ENCODE measurements at regions not wholly inside any gene's neighbourhood (a gene's known extent, or its start where the extent isn't known, plus 50 kb on each side); places are given as distances from the start of the nearest gene placed in this dataset.

DNA sequence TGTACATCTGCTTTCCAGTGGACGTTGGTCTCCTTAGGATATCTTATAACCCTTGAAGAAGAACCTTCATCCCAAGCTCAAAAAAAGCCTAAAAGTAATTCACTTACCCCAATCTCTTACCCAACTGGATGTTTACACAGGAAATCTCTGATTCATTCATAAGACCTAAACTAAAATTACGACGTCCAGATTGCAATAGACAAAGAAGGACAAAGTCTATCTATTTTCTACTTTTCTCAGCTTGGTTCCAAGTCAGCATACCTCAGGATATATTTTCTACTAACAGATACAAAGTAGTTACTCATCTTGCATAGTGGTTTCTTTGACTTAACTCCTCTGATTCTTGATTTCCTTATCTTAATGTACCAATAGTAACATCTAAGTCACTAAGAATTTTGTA lies 669.9 kb downstream of the OTOL1 start:
- H3K27me3 ChIP-seq (ENCODE audit: insufficient read depth, low read length, poor library complexity), result no peaks in the 10 kb centered on the region

DNA sequence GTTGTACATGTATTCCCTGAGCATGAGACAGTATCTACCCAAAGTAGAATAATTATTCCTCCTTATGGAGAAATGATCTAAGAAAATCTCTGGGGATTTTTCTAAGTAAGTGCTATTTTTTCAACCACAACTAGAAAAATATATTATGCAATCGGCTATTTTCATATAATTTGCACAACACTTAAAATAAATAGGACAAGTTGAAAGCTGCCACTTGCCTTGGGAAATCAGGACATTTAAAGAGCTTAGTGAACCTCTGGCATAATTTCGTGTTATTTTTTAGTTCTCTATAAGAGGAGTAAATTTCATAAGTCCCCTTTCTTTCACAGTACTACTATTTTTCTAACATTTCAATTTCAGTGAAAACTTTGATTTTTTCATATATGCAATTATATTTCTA lies 672.1 kb downstream of the OTOL1 start:
- H4K8ac ChIP-seq (ENCODE audit: low read depth, low read length), result no peak overlapping the region
- no peak overlapping the region for H3K18ac ChIP-seq (ENCODE audit: low read length)
- no peaks in the 10 kb centered on the region for H3K27me3 ChIP-seq (ENCODE audit: insufficient read depth, low read length, poor library complexity)
- no peak overlapping the region for H3K23ac ChIP-seq (ENCODE audit: low read length)
- no peak overlapping the region for H3K27ac ChIP-seq (ENCODE audit: low read depth, low read length)
- no peak overlapping the region for H2BK15ac ChIP-seq (replicated peaks; ENCODE audit: low read depth)
- WGBS (ENCODE audit: extremely low coverage, insufficient coverage, low lambda C conversion rate), result no CpG with 5 or more reads among the region's 2 CpGs
- H3K4me3 ChIP-seq (ENCODE audit: low read length), result no peak overlapping the region
- no peak overlapping the region for H2BK120ac ChIP-seq (ENCODE audit: low read depth, low read length)
- H3K9ac ChIP-seq (ENCODE audit: low read length), result no peak overlapping the region
- H3K79me2 ChIP-seq (ENCODE audit: control insufficient read depth, insufficient read depth, low read length), result no peaks in the 10 kb centered on the region
- H2AK5ac ChIP-seq (ENCODE audit: low read length), result no peak overlapping the region
- no peaks in the 10 kb centered on the region for H3K36me3 ChIP-seq (ENCODE audit: control insufficient read depth, insufficient read depth, low read length)
- H4K5ac ChIP-seq (ENCODE audit: low read length), result no peak overlapping the region
- DNase-seq, result no peak
- no peak overlapping the region for H2BK5ac ChIP-seq (ENCODE audit: low read length)
- H3K79me1 ChIP-seq (ENCODE audit: low read length), result no peaks in the 10 kb centered on the region
- H3K56ac ChIP-seq (ENCODE audit: low read length), result no peak overlapping the region
- no peak overlapping the region for H3K4me2 ChIP-seq (ENCODE audit: low read length)
- H3K4ac ChIP-seq (ENCODE audit: low read depth, low read length), result no peak overlapping the region
- H3K4me1 ChIP-seq (ENCODE audit: control insufficient read depth, low read depth, low read length), result no peaks in the 10 kb centered on the region

More for the DNA sequence above, 669.9 kb downstream of the OTOL1 start:
- no peak overlapping the region for H2BK15ac ChIP-seq (replicated peaks; ENCODE audit: low read depth)
- no peak overlapping the region for H3K18ac ChIP-seq (ENCODE audit: low read length)
- no peak overlapping the region for H4K5ac ChIP-seq (ENCODE audit: low read length)
- H3K36me3 ChIP-seq (ENCODE audit: control insufficient read depth, insufficient read depth, low read length), result no peaks in the 10 kb centered on the region
- no peak overlapping the region for H2AK5ac ChIP-seq (ENCODE audit: low read length)
- H3K4me3 ChIP-seq (ENCODE audit: low read length), result no peak overlapping the region
- H3K27ac ChIP-seq (ENCODE audit: low read depth, low read length), result no peak overlapping the region
- no peak overlapping the region for H3K56ac ChIP-seq (ENCODE audit: low read length)
- no peak overlapping the region for H3K4ac ChIP-seq (ENCODE audit: low read depth, low read length)
- no CpG with 5 or more reads among the region's 3 CpGs for WGBS (ENCODE audit: extremely low coverage, insufficient coverage, low lambda C conversion rate)
- no peak overlapping the region for H3K23ac ChIP-seq (ENCODE audit: low read length)
- no peak overlapping the region for H2BK5ac ChIP-seq (ENCODE audit: low read length)
- no peaks in the 10 kb centered on the region for H3K4me1 ChIP-seq (ENCODE audit: control insufficient read depth, low read depth, low read length)
- H3K79me2 ChIP-seq (ENCODE audit: control insufficient read depth, insufficient read depth, low read length), result no peaks in the 10 kb centered on the region
- no peak for DNase-seq
- H2BK120ac ChIP-seq (ENCODE audit: low read depth, low read length), result no peak overlapping the region
- H3K9ac ChIP-seq (ENCODE audit: low read length), result no peak overlapping the region
- H3K79me1 ChIP-seq (ENCODE audit: low read length), result no peaks in the 10 kb centered on the region
- no peak overlapping the region for H4K8ac ChIP-seq (ENCODE audit: low read depth, low read length)
- H3K4me2 ChIP-seq (ENCODE audit: low read length), result no peak overlapping the region

GRCh38 chr3:162170581-162170980 lies 674.0 kb downstream of the OTOL1 start:
- no peak overlapping the region for H3K9ac ChIP-seq (ENCODE audit: low read length)
- H3K23ac ChIP-seq (ENCODE audit: low read length), result no peak overlapping the region
- no peak for DNase-seq
- H4K8ac ChIP-seq (ENCODE audit: low read depth, low read length), result no peak overlapping the region
- no peak overlapping the region for H3K27ac ChIP-seq (ENCODE audit: low read depth, low read length)
- H3K56ac ChIP-seq (ENCODE audit: low read length), result no peak overlapping the region
- no peak overlapping the region for H2BK5ac ChIP-seq (ENCODE audit: low read length)
- no peaks in the 10 kb centered on the region for H3K79me2 ChIP-seq (ENCODE audit: control insufficient read depth, insufficient read depth, low read length)
- H3K18ac ChIP-seq (ENCODE audit: low read length), result no peak overlapping the region
- no peak overlapping the region for H2AK5ac ChIP-seq (ENCODE audit: low read length)
- H3K4ac ChIP-seq (ENCODE audit: low read depth, low read length), result no peak overlapping the region
- no peak overlapping the region for H2BK120ac ChIP-seq (ENCODE audit: low read depth, low read length)
- no peaks in the 10 kb centered on the region for H3K79me1 ChIP-seq (ENCODE audit: low read length)
- no peak overlapping the region for H2BK15ac ChIP-seq (replicated peaks; ENCODE audit: low read depth)
- no peak overlapping the region for H4K5ac ChIP-seq (ENCODE audit: low read length)
- no peaks in the 10 kb centered on the region for H3K4me1 ChIP-seq (ENCODE audit: control insufficient read depth, low read depth, low read length)
- no peak overlapping the region for H3K4me2 ChIP-seq (ENCODE audit: low read length)
- no peak overlapping the region for H3K4me3 ChIP-seq (ENCODE audit: low read length)
- WGBS (ENCODE audit: extremely low coverage, insufficient coverage, low lambda C conversion rate), result no CpG with 5 or more reads among the region's 1 CpG
- H3K27me3 ChIP-seq (ENCODE audit: insufficient read depth, low read length, poor library complexity), result no peaks in the 10 kb centered on the region
- no peaks in the 10 kb centered on the region for H3K36me3 ChIP-seq (ENCODE audit: control insufficient read depth, insufficient read depth, low read length)

DNA sequence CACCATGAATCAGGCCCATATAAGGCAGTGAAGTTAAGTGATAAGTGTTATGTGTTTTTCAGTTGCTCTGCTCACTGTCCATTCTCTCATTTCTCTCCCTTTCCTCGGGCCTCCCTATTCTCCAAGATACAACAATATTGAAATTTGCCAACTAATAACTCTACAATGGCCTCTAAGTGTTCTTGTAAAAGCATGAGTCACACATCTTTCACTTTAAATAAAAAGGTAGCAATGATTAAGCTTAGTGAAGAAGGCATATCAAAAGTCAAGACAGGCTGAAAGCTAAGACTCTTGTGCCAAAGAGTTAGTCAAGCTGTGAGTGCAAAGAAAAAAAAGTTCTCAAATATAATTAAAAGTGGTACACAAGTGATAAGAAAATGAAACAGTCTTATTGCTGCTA lies 675.4 kb downstream of the OTOL1 start:
- Histone ChIP-seq H4K5ac (ENCODE audit: low read length) (no peak overlapping the region), H2BK120ac (ENCODE audit: low read depth, low read length) (no peak overlapping the region), H3K4me2 (ENCODE audit: low read length) (no peak overlapping the region), H3K9ac (ENCODE audit: low read length) (no peak overlapping the region), H3K4me3 (ENCODE audit: low read length) (no peak overlapping the region), H3K4ac (ENCODE audit: low read depth, low read length) (no peak overlapping the region), H3K79me2 (ENCODE audit: control insufficient read depth, insufficient read depth, low read length) (no peaks in the 10 kb centered on the region), H3K79me1 (ENCODE audit: low read length) (no peaks in the 10 kb centered on the region), H4K8ac (ENCODE audit: low read depth, low read length) (no peak overlapping the region), H2BK15ac (replicated peaks; ENCODE audit: low read depth) (no peak overlapping the region), H3K27ac (ENCODE audit: low read depth, low read length) (no peak overlapping the region), H3K27me3 (ENCODE audit: insufficient read depth, low read length, poor library complexity) (no peaks in the 10 kb centered on the region), H2BK5ac (ENCODE audit: low read length) (no peak overlapping the region), H3K18ac (ENCODE audit: low read length) (no peak overlapping the region), H2AK5ac (ENCODE audit: low read length) (no peak overlapping the region), H3K23ac (ENCODE audit: low read length) (no peak overlapping the region), H3K36me3 (ENCODE audit: control insufficient read depth, insufficient read depth, low read length) (no peaks in the 10 kb centered on the region), H3K4me1 (ENCODE audit: control insufficient read depth, low read depth, low read length) (no peaks in the 10 kb centered on the region), H3K56ac (ENCODE audit: low read length) (no peak overlapping the region)
- no peak for DNase-seq
- WGBS (ENCODE audit: extremely low coverage, insufficient coverage, low lambda C conversion rate), result no CpG with 5 or more reads among the region's 1 CpG

GRCh38 chr3:162175145-162175544 lies 678.5 kb downstream of the OTOL1 start:
- no peak for DNase-seq
- no peak overlapping the region for H3K4ac ChIP-seq (ENCODE audit: low read depth, low read length)
- H3K9ac ChIP-seq (ENCODE audit: low read length), result no peak overlapping the region
- no peak overlapping the region for H3K18ac ChIP-seq (ENCODE audit: low read length)
- H3K4me3 ChIP-seq (ENCODE audit: low read length), result no peak overlapping the region
- no peak overlapping the region for H3K56ac ChIP-seq (ENCODE audit: low read length)
- H2AK5ac ChIP-seq (ENCODE audit: low read length), result no peak overlapping the region
- no peaks in the 10 kb centered on the region for H3K27me3 ChIP-seq (ENCODE audit: insufficient read depth, low read length, poor library complexity)
- no peak overlapping the region for H3K23ac ChIP-seq (ENCODE audit: low read length)
- no peaks in the 10 kb centered on the region for H3K36me3 ChIP-seq (ENCODE audit: control insufficient read depth, insufficient read depth, low read length)
- H3K4me1 ChIP-seq (ENCODE audit: control insufficient read depth, low read depth, low read length), result no peaks in the 10 kb centered on the region
- WGBS (ENCODE audit: extremely low coverage, insufficient coverage, low lambda C conversion rate), result no CpG with 5 or more reads among the region's 4 CpGs
- no peak overlapping the region for H3K27ac ChIP-seq (ENCODE audit: low read depth, low read length)
- H2BK5ac ChIP-seq (ENCODE audit: low read length), result no peak overlapping the region
- H4K8ac ChIP-seq (ENCODE audit: low read depth, low read length), result no peak overlapping the region
- no peak overlapping the region for H3K4me2 ChIP-seq (ENCODE audit: low read length)
- H3K79me2 ChIP-seq (ENCODE audit: control insufficient read depth, insufficient read depth, low read length), result no peaks in the 10 kb centered on the region
- H2BK120ac ChIP-seq (ENCODE audit: low read depth, low read length), result no peak overlapping the region
- H4K5ac ChIP-seq (ENCODE audit: low read length), result no peak overlapping the region
- no peaks in the 10 kb centered on the region for H3K79me1 ChIP-seq (ENCODE audit: low read length)
- no peak overlapping the region for H2BK15ac ChIP-seq (replicated peaks; ENCODE audit: low read depth)

DNA sequence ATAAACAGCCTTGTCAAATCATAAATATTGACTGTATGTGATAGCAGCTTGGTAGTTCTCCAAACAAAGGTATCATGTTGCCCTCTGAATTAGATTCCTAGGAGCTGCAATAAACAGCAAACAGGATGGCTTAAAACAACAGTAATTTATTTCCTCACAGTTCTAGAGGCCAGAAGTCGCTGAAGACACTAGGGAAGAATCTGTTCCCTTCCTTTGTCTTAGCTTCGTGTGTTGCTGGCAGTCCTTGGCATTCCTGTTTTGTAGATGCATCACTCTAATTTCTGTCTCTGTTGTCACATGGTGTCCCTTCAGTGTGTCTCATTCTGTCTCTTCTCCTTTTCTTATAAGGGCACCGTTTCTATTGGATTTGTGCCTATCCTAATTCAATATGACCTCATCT lies 679.3 kb downstream of the OTOL1 start:
- DNase-seq, result no peak
- no peak overlapping the region for H3K18ac ChIP-seq (ENCODE audit: low read length)
- H2BK120ac ChIP-seq (ENCODE audit: low read depth, low read length), result no peak overlapping the region
- H2BK15ac ChIP-seq (replicated peaks; ENCODE audit: low read depth), result no peak overlapping the region
- H2AK5ac ChIP-seq (ENCODE audit: low read length), result no peak overlapping the region
- H3K4me3 ChIP-seq (ENCODE audit: low read length), result no peak overlapping the region
- H3K9ac ChIP-seq (ENCODE audit: low read length), result no peak overlapping the region
- H3K56ac ChIP-seq (ENCODE audit: low read length), result no peak overlapping the region
- H3K4ac ChIP-seq (ENCODE audit: low read depth, low read length), result no peak overlapping the region
- H4K5ac ChIP-seq (ENCODE audit: low read length), result no peak overlapping the region
- H4K8ac ChIP-seq (ENCODE audit: low read depth, low read length), result no peak overlapping the region
- no CpG with 5 or more reads among the region's 3 CpGs for WGBS (ENCODE audit: extremely low coverage, insufficient coverage, low lambda C conversion rate)
- H3K27me3 ChIP-seq (ENCODE audit: insufficient read depth, low read length, poor library complexity), result no peaks in the 10 kb centered on the region
- H3K4me2 ChIP-seq (ENCODE audit: low read length), result no peak overlapping the region
- H3K79me1 ChIP-seq (ENCODE audit: low read length), result no peaks in the 10 kb centered on the region
- no peaks in the 10 kb centered on the region for H3K4me1 ChIP-seq (ENCODE audit: control insufficient read depth, low read depth, low read length)
- H3K36me3 ChIP-seq (ENCODE audit: control insufficient read depth, insufficient read depth, low read length), result no peaks in the 10 kb centered on the region
- no peak overlapping the region for H2BK5ac ChIP-seq (ENCODE audit: low read length)
- H3K79me2 ChIP-seq (ENCODE audit: control insufficient read depth, insufficient read depth, low read length), result no peaks in the 10 kb centered on the region
- H3K23ac ChIP-seq (ENCODE audit: low read length), result no peak overlapping the region
- H3K27ac ChIP-seq (ENCODE audit: low read depth, low read length), result no peak overlapping the region
